Gastroesophageal sphincter (tissue), 3 donors: ENCODE measurements at regions not wholly inside any gene's neighbourhood (a gene's known extent, or its start where the extent isn't known, plus 50 kb on each side); places are given as distances from the start of the nearest gene placed in this dataset.

Experiments used
- POLR2A ChIP-seq, 2 donors: fragments of 450-650 bp; IDR thresholded peaks; one replicate each; pipeline ENCODE4 v1.6.1; 2017; ENCODE audit warnings: antibody characterized with exemption in 2 of 2, mild to moderate bottlenecking in 2 of 2, moderate library complexity in 1 of 2
- POLR2AphosphoS5 ChIP-seq: sonication (generic); formaldehyde crosslinking; IDR thresholded peaks from one replicate; pipeline ENCODE4 v1.6.1; 2017; ENCODE audit warnings: antibody characterized with exemption
- TF ChIP-seq, protein P1 (sequence below), 4 experiments: fragments of 200-600 bp in 2 of 4; fragments of 450-650 bp in 2 of 4; sonication (generic) in 1 of 4; IDR thresholded peaks; one replicate each; pipeline ENCODE4 v1.5.1; 2017 to 2019; ENCODE audit warnings: antibody characterized with exemption in 4 of 4, mild to moderate bottlenecking in 2 of 4, moderate library complexity in 2 of 4

DNA sequence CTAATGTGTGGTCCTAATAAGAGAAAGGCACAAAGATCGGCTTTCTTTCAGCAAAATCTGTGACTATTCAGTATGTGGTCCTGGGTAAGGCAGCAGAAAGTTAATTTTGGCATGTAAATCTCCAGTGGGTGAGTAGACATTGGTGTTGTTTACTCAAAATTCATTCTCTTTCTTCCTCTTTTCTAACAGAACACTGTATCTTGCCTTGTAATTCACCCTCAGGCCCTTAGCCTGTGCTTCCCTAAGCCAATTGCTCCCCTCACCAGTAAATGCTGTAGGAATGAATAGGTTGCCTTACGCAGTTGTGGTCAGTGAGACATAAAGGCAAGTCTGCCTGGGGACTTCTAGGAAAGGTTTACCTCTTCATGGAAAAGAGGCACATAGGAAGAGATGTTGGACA, 49.9 kb upstream of the PDE3B start:
- TF ChIP-seq POLR2A (IDR thresholded peaks at IDR 0.05) (no peak), POLR2AphosphoS5 (no peak)
- TF ChIP-seq, protein P1, sequence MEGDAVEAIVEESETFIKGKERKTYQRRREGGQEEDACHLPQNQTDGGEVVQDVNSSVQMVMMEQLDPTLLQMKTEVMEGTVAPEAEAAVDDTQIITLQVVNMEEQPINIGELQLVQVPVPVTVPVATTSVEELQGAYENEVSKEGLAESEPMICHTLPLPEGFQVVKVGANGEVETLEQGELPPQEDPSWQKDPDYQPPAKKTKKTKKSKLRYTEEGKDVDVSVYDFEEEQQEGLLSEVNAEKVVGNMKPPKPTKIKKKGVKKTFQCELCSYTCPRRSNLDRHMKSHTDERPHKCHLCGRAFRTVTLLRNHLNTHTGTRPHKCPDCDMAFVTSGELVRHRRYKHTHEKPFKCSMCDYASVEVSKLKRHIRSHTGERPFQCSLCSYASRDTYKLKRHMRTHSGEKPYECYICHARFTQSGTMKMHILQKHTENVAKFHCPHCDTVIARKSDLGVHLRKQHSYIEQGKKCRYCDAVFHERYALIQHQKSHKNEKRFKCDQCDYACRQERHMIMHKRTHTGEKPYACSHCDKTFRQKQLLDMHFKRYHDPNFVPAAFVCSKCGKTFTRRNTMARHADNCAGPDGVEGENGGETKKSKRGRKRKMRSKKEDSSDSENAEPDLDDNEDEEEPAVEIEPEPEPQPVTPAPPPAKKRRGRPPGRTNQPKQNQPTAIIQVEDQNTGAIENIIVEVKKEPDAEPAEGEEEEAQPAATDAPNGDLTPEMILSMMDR (IDR thresholded peaks at IDR 0.05), result no peak
